Aorta (tissue), 5 donors: ENCODE measurements at regions not wholly inside any gene's neighbourhood (a gene's known extent, or its start where the extent isn't known, plus 50 kb on each side); places are given as distances from the start of the nearest gene placed in this dataset.

Experiments used
- ATAC-seq: fragments of 200-7000 bp; cut with Tn5 transposase; one replicate; pipeline ENCODE4 v1.9.1; 2022; ENCODE audit warnings: moderate library complexity; ENCODE audit not compliant: low FRiP score
- DNase-seq, 2 donors: peaks; one replicate each; pipeline ENCODE4 v3.0.0-alpha.2; 2020
- H3K27ac ChIP-seq, 2 donors: one replicate each; pipeline ENCODE4 v1.5.1; 2013; ENCODE audit warnings: low read length in 2 of 2, mild to moderate bottlenecking in 2 of 2, moderate library complexity in 2 of 2, control low read depth in 1 of 2, inconsistent platforms in 1 of 2, low read depth in 1 of 2
- H3K27me3 ChIP-seq, 2 donors: one replicate each; pipeline ENCODE4 v1.6.1; 2013; ENCODE audit warnings: control low read depth in 1 of 2, low read length in 1 of 2, mild to moderate bottlenecking in 1 of 2, moderate library complexity in 1 of 2; ENCODE audit not compliant: insufficient read depth in 2 of 2, control insufficient read depth in 1 of 2
- H3K36me3 ChIP-seq, 2 donors: one replicate each; pipeline ENCODE4 v1.6.1; 2013; ENCODE audit warnings: control low read depth in 1 of 2, low read length in 1 of 2, mild to moderate bottlenecking in 1 of 2; ENCODE audit not compliant: insufficient read depth in 2 of 2, control insufficient read depth in 1 of 2
- H3K4me1 ChIP-seq, 2 donors: one replicate each; pipeline ENCODE4 v1.6.1; 2013; ENCODE audit warnings: low read length in 2 of 2, control low read depth in 1 of 2, mild to moderate bottlenecking in 1 of 2, moderate library complexity in 1 of 2; ENCODE audit not compliant: insufficient read depth in 2 of 2, control insufficient read depth in 1 of 2
- H3K4me3 ChIP-seq, 2 donors: one replicate each; pipeline ENCODE4 v1.5.1; 2013; ENCODE audit warnings: low read length in 2 of 2, control low read depth in 1 of 2, mild to moderate bottlenecking in 1 of 2
- H3K9me3 ChIP-seq: one replicate; pipeline ENCODE4 v1.6.1; 2013; ENCODE audit warnings: mild to moderate bottlenecking, low read length; ENCODE audit not compliant: control insufficient read depth
- WGBS, 2 donors: extraction: QIAGEN DNeasy Blood & Tissue Kit; methylation state at CpG; one replicate each; pipeline ENCODE4 v1.1.7; 2013; 5-methylcytosine and 5-hydroxymethylcytosine counted together
- intact Hi-C, 2 donors: fragments of 100-400 bp; cut with DNase I; formaldehyde crosslinking; loops; one replicate each; pipeline versions ENCODE4 v1.14.2 to v1.15.0; 2022
- donor health status: healthy with polysubstance abuse.
- donor health status: Bipolar disorder and iron deficiency.
- donor health status: DM: no; HTN: no; CAD: no.
- donor health status: DM: no; HTN: no; CAD: no.
- donor health status: DM: yes; HTN: yes; CAD: no.

DNA sequence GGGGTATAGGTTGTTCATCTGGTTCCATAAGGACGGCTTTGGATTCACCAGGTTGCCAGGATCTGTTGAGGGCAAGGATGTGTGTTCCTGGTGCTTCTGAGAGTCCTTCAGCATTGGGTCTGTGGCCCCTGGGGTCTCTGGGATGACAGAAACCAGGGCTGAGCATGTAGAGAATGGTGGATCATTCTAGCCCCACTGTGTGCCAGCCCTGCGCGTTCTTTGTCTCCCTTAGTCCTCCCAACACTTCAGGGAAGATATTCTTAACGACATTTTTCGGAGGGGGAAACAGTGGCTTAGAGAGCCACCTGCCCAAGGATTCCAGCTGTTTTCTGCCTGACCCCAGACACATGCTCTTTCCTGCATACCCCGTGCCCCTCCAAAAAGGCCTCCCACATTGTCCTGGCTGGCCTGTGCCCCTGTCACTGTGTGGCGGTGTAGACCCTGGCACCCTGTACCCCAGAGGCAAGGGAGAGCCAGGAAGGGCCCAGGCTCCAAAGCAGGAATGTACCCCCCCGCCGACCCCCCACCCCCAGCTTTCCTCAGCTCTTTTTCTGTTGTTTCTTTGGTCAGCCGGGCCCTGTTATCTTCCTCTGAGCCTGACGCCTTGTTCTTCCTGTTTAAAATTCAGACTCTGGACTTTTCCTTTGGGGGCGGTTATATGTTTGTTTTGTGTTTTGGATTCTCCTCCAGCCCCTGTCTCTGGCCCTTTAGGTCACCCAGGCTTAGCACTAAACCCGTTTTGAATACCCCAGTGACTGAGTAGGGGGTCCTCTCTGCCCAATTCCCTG lies 57.8 kb upstream of the SMAD6 start:
- no peaks in the 10 kb centered on the region for H3K9me3 ChIP-seq
- DNase-seq (peak in 1 of 2 donors; percentile 45), ATAC-seq (no peak)
- no peak overlapping the region for H3K4me3 ChIP-seq
- intact Hi-C loops, result no loop called here
- H3K27me3 ChIP-seq, result no peaks in the 10 kb centered on the region
- H3K27ac ChIP-seq, result no peak overlapping the region
- 64% methylated on average over 13 of the region's 13 CpGs for WGBS, 2 donors
- no peaks in the 10 kb centered on the region for H3K36me3 ChIP-seq
- no peaks in the 10 kb centered on the region for H3K4me1 ChIP-seq

DNA sequence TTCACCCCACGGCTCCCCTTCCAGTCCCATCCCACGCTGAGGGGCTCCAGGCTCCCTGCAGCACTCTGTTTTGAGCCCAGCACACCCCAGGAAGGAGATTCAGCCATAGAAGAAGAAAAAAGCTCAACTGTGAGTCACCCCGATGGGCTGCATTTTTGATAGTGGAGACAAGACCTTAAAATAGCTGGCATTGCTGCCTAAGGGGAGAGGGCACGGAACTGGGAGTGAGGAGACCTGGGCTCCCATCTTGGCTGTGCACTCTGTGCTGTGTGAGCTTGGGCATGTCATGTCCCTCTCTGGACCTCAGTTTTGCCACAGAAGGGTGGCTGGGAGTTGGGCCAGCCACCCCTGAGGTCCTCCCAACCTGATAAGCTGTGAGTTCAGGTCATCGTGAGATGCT lies 57.2 kb upstream of the SMAD6 start:
- ATAC-seq (no peak), DNase-seq (peak in 1 of 2 donors; percentile 41)
- no peak overlapping the region for H3K4me3 ChIP-seq
- H3K27me3 ChIP-seq, result no peaks in the 10 kb centered on the region
- intact Hi-C loops, result no loop called here
- no peaks in the 10 kb centered on the region for H3K36me3 ChIP-seq
- H3K4me1 ChIP-seq, result no peaks in the 10 kb centered on the region
- H3K27ac ChIP-seq, result no peak overlapping the region
- WGBS, 2 donors, result 48 to 52% methylated on average over 5 of the region's 5 CpGs
- no peaks in the 10 kb centered on the region for H3K9me3 ChIP-seq

DNA sequence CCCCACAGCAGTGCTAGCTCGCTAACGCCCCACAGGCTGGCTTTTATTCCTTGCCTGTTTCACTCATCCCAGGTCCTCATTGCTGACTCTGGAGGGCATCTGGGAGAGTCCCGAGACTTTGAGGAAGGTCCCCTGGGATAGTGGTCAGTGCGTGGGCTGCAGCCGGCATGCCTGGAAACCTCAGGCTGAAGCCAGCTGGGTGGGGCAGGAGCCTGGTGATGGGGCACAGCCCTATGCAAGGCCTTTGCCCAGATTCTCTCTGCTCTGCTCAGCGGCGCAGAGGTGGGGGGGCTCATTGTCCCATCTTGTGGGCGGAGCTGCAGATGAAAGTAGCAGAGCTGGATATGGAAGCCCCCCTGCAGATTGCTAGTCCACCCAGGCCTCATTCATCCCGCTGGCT lies 55.7 kb upstream of the SMAD6 start:
- WGBS, 2 donors, result 55 to 56% methylated on average over 9 of the region's 9 CpGs
- ATAC-seq (peak; percentile 50), DNase-seq (peak; percentile 74 to 87)
- H3K36me3 ChIP-seq, result no peaks in the 10 kb centered on the region
- H3K4me1 ChIP-seq, result no peaks in the 10 kb centered on the region
- intact Hi-C loops, result no loop called here
- H3K27ac ChIP-seq, result no peak overlapping the region
- H3K4me3 ChIP-seq, result no peak overlapping the region
- H3K27me3 ChIP-seq, result no peaks in the 10 kb centered on the region
- no peaks in the 10 kb centered on the region for H3K9me3 ChIP-seq

DNA sequence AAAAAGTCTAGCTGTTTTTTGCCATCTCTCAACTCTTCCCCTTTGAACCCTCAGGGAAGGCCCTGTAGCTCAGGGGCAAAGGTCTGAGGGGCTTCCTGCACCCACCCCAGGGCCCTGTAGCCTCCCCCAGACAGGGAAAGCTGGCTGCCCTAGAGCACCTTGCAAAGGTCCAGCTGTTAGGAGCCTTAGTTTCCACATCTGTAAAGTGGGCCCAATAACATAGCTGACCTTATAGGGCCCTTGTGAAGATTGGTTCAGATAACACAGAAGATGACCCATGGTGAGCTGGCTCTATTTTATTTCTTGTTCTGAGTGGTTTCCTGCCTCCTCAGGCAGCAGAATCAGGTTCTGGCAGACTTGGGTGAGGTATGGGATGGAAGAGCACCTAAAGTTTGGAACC lies 55.2 kb upstream of the SMAD6 start:
- intact Hi-C loops, result no loop called here
- H3K27me3 ChIP-seq, result no peaks in the 10 kb centered on the region
- no peaks in the 10 kb centered on the region for H3K9me3 ChIP-seq
- no peaks in the 10 kb centered on the region for H3K36me3 ChIP-seq
- no peak for ATAC-seq
- no peak for DNase-seq
- no peaks in the 10 kb centered on the region for H3K4me1 ChIP-seq
- H3K27ac ChIP-seq, result no peak overlapping the region
- no peak overlapping the region for H3K4me3 ChIP-seq

DNA sequence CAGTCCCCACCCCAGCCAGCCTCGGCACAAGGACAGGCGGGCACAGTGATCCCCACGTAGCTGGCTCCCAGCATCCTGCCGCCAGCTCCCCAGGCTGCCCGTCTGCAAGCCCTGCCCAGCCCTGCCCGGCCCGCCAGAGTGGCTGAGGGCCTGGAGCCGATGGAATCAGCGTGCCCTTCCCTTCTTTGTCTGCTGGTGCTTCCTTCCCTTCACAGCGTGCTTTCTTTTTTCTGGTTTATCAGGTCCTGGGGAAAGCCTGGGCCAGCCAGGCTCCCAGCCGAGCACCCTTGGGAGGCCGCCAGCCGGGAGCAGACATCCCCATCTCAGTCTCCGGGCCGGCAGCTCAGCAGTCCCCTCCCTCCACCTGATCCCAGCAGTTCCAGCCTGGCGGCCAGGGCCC lies 54.7 kb upstream of the SMAD6 start:
- Histone ChIP-seq H3K4me3 (no peak overlapping the region), H3K36me3 (no peaks in the 10 kb centered on the region), H3K4me1 (no peaks in the 10 kb centered on the region), H3K27me3 (no peaks in the 10 kb centered on the region), H3K9me3 (no peaks in the 10 kb centered on the region), H3K27ac (no peak overlapping the region)
- DNase-seq (peak in 1 of 2 donors; percentile 58), ATAC-seq (peak; percentile 26)
- intact Hi-C loops, result no loop called here
- 2 to 7% methylated on average over 13 to 16 of the region's 16 CpGs for WGBS, 2 donors

DNA sequence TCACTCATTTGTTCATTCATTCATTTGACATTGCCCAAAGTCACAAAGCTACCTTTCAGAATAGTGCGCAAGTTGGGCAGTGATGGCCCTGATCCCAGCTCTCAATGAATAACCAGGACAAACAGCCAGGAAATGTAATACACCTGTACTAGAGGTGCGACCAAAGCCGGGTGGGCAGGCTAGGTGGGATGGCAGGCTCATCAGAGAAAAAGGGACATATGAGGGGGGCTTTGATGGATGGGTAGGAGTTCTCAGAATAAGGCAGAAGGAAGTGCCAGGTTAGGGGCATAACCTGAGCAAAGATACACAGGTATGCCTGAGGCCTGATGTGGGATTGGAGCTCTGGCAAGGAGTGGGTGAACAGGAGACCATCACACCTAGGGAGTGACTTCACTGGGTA lies 53.4 kb upstream of the SMAD6 start:
- H3K4me1 ChIP-seq, result no peaks in the 10 kb centered on the region
- H3K27me3 ChIP-seq, result no peaks in the 10 kb centered on the region
- ATAC-seq (no peak), DNase-seq (peak in 1 of 2 donors; percentile 12)
- intact Hi-C loops, result no loop called here
- H3K36me3 ChIP-seq, result no peaks in the 10 kb centered on the region
- no peak overlapping the region for H3K27ac ChIP-seq
- H3K9me3 ChIP-seq, result no peaks in the 10 kb centered on the region
- 83 to 96% methylated on average over 3 of the region's 3 CpGs for WGBS, 2 donors
- H3K4me3 ChIP-seq, result no peak overlapping the region

DNA sequence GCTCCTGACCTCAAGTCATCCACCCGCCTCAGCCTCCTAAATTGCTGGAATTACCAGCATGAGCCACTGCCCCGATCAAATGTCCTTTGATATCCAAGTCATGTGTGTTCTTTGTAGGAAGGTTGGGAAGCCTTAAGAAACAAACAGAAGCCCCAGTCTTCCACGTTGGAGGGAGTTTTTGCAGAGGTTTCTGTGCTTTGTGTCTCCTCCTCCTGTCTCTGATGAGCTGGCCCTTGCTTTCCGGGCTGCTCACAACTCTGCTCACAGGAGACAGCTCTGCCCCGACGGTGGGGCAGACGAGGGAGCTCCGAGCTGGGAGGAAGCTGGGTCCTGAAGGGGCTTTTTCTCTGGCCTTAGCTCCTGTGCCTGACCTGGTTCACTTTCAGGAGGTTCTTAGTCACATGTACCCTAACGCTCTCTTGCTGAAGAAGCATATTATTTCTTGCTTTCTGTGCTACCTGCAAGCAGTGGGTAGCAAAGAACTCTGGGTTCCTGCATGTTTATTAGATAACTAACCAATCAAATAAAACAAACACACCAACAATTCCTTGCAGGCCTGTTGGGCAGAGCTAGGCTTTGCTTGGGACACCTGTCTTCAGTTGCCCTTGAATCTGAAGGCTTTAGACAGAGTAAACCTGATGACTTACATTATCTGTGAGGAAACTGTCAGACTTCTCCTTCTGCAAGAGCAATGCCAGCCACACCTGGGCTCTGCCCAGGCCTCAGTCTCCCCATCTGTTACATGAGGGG lies 52.6 kb upstream of the SMAD6 start:
- Histone ChIP-seq H3K27me3 (no peaks in the 10 kb centered on the region), H3K4me1 (no peaks in the 10 kb centered on the region), H3K27ac (no peak overlapping the region), H3K4me3 (no peak overlapping the region), H3K9me3 (no peaks in the 10 kb centered on the region), H3K36me3 (no peaks in the 10 kb centered on the region)
- intact Hi-C loops, result no loop called here
- DNase-seq (peak in 1 of 2 donors; percentile 33), ATAC-seq (no peak)
- 80 to 83% methylated on average over 9 of the region's 9 CpGs for WGBS, 2 donors

DNA sequence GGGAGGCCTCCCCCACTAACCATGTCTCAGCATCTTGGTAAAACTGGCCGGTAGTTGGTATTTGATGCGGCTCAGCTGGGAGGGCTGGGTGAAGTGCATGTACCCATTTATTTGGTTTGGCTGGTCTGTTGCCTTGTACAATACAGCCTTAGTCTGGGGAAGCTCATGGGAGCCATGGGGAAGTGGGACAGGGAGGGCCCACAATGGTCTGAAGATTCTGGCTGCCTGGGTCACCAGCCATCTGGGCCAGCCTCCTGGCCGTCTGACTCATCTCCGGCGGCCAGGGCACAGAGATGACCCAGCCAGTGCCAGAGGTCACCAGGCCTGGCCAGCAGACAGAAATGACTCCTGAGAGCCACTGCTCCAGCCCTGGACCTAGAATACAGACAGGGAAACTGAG lies 51.6 kb upstream of the SMAD6 start:
- Histone ChIP-seq H3K36me3 (no peaks in the 10 kb centered on the region), H3K4me3 (no peak overlapping the region), H3K4me1 (no peaks in the 10 kb centered on the region), H3K27me3 (no peaks in the 10 kb centered on the region), H3K27ac (no peak overlapping the region), H3K9me3 (no peaks in the 10 kb centered on the region)
- WGBS, 2 donors, result 75% methylated on average over 5 of the region's 5 CpGs
- intact Hi-C loops, result no loop called here
- ATAC-seq (peak; percentile 55), DNase-seq (peak; percentile 81 to 88)

DNA sequence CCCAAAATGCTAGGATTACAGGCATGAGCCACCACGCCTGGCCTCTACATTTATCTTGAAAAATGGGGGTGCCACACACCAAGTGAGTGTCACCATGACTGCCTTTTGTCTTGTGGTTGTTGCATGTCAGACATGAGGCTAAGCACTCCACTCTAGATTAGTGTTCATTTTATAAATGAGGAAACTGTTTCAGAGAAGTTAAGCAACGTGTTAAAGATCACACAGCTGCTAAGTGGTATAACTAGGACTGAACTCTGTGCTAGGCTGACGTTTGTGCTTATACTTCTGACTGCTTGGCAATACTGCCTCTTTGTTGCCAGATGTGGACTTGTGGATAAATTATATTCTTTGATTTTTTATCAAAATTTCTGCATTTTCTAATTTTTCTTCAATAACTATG lies 50.8 kb upstream of the SMAD6 start:
- H3K9me3 ChIP-seq, result no peaks in the 10 kb centered on the region
- DNase-seq (no peak), ATAC-seq (no peak)
- H3K27me3 ChIP-seq, result no peaks in the 10 kb centered on the region
- 85 to 93% methylated on average over 3 of the region's 3 CpGs for WGBS, 2 donors
- intact Hi-C loops, result no loop called here
- H3K27ac ChIP-seq, result no peak overlapping the region
- no peak overlapping the region for H3K4me3 ChIP-seq
- no peaks in the 10 kb centered on the region for H3K36me3 ChIP-seq
- no peaks in the 10 kb centered on the region for H3K4me1 ChIP-seq
